NB4 (cell line): ENCODE measurements at regions not wholly inside any gene's neighbourhood (a gene's known extent, or its start where the extent isn't known, plus 50 kb on each side); places are given as distances from the start of the nearest gene placed in this dataset.

Source experiments
- CTCF ChIP-seq: IDR thresholded peaks from one replicate; pipeline ENCODE4 v1.5.1; 2012; ENCODE audit warnings: low read depth, low read length
- MAX ChIP-seq: IDR thresholded peaks from 2 replicates; pipeline ENCODE4 v1.6.1; 2011; ENCODE audit warnings: low read depth, low read length

GRCh38 chr1:60149251-60149650 is 75.7 kb upstream of the C1orf87 start:
- no peak for TF ChIP-seq CTCF
- TF ChIP-seq MAX, result no peak
